GM12878 (cell line): ENCODE measurements at regions not wholly inside any gene's neighbourhood (a gene's known extent, or its start where the extent isn't known, plus 50 kb on each side); places are given as distances from the start of the nearest gene placed in this dataset.

Experiments
- ATAC-seq: fragments of 200-7000 bp; cut with Tn5 transposase; 3 replicates; pipeline ENCODE4 v1.9.1; 2020; ENCODE audit warnings: mild to moderate bottlenecking, moderate library complexity
- BruUV-seq: library from RNA; stranded (reverse); fragments of 400-500 nt; replicated peaks from 2 replicates; lab custom pipeline; 2021; lab: Mats Ljungman, UMichigan
- CTCF ChIA-PET: fragments of 300-600 bp; sonication (Branson Sonifier 250); formaldehyde crosslinking; extraction: SDS; loops from one replicate; lab custom pipeline; 2021; ENCODE audit warnings: inconsistent platforms; lab: Yijun Ruan, JAX
- POLR2A ChIA-PET: fragments of 350-600 bp; formaldehyde crosslinking; extraction: SDS; loops from one replicate; lab custom pipeline; 2021; ENCODE audit warnings: inconsistent platforms; lab: Charles Lee
- RAD21 ChIA-PET: fragments of 300-600 bp; sonication (Branson Sonifier 250); formaldehyde crosslinking; loops from one replicate; lab custom pipeline; 2023; ENCODE audit warnings: antibody characterized with exemption; ENCODE audit not compliant: unreplicated experiment; lab: Charles Lee
- SMC1A ChIA-PET: fragments of 300-600 bp; sonication (Branson Sonifier 250); formaldehyde crosslinking; loops from one replicate; lab custom pipeline; 2023; ENCODE audit not compliant: unreplicated experiment, uncharacterized antibody; lab: Charles Lee
- DNase-seq: peaks from one replicate; pipeline ENCODE4 v3.0.0-alpha.2; 2011; ENCODE audit warnings: low read depth, low spot score
- FAIRE-seq: peaks from 3 replicates; lab custom pipeline; 2011; peaks lifted over from hg19 to GRCh38; lab: Jason Lieb, UNC
- H2AFZ ChIP-seq: 2 replicates; pipeline ENCODE4 v1.6.0; 2011; ENCODE audit warnings: low read depth, low read length, control low read depth; ENCODE audit not compliant: control insufficient read depth
- H3K27ac ChIP-seq: 2 replicates; pipeline ENCODE4 v1.5.1; 2011; ENCODE audit warnings: control low read depth; ENCODE audit not compliant: control insufficient read depth, insufficient read depth
- H3K27me3 ChIP-seq, 2 experiments: replicated peaks in 1 of 2; 2 replicates each; pipeline versions ENCODE4 v1.6.0 to v1.6.1; 2011; ENCODE audit warnings: low read length in 1 of 2; ENCODE audit not compliant: control insufficient read depth in 2 of 2, insufficient read depth in 2 of 2
- H3K36me3 ChIP-seq, 2 experiments: 2 replicates each; pipeline ENCODE4 v1.5.1; 2011; ENCODE audit warnings: low read length in 1 of 2; ENCODE audit not compliant: control insufficient read depth in 2 of 2, insufficient read depth in 2 of 2
- H3K4me1 ChIP-seq: 2 replicates; pipeline ENCODE4 v1.6.1; 2011; ENCODE audit warnings: mild to moderate bottlenecking, low read length, moderate library complexity, mixed read lengths; ENCODE audit not compliant: control insufficient read depth, insufficient read depth
- H3K4me2 ChIP-seq: 2 replicates; pipeline ENCODE4 v1.6.0; 2011; ENCODE audit warnings: control low read depth; ENCODE audit not compliant: control insufficient read depth, insufficient read depth
- H3K4me3 ChIP-seq: fragments of 200-600 bp; sonication (generic); 2 replicates; pipeline ENCODE4 v1.5.1; 2016
- H3K79me2 ChIP-seq: 2 replicates; pipeline ENCODE4 v1.6.0; 2011; ENCODE audit warnings: low read length; ENCODE audit not compliant: control insufficient read depth, insufficient read depth
- H3K9ac ChIP-seq: 2 replicates; pipeline ENCODE4 v1.8.0; 2011; ENCODE audit warnings: low read length, control low read depth, mixed read lengths; ENCODE audit not compliant: control insufficient read depth, insufficient read depth
- H3K9me3 ChIP-seq: replicated peaks from 3 replicates; pipeline ENCODE4 v1.5.1; 2011; ENCODE audit warnings: mild to moderate bottlenecking, low read length; ENCODE audit not compliant: control insufficient read depth, insufficient read depth
- H4K20me1 ChIP-seq: 2 replicates; pipeline ENCODE4 v1.6.0; 2011; ENCODE audit not compliant: control insufficient read depth, insufficient read depth
- CHD2 ChIP-seq: IDR thresholded peaks from 2 replicates; pipeline ENCODE4 v1.6.1; 2011; ENCODE audit warnings: low read depth, low read length, improper control_type of control experiment, borderline replicate concordance
- CREB1 ChIP-seq: IDR thresholded peaks from 2 replicates; pipeline ENCODE4 v1.6.1; 2012; ENCODE audit warnings: low read depth, mild to moderate bottlenecking, inconsistent platforms
- EP300 ChIP-seq, 2 experiments: fragments of 150-350 bp in 1 of 2; IDR thresholded peaks; 2 replicates each; pipeline ENCODE4 v1.6.1; 2011 to 2012; ENCODE audit warnings: low read depth in 2 of 2, low read length in 2 of 2, borderline replicate concordance in 1 of 2, improper control_type of control experiment in 1 of 2, inconsistent platforms in 1 of 2; ENCODE audit not compliant: control insufficient read depth in 1 of 2
- FOS ChIP-seq: IDR thresholded peaks from 3 replicates; pipeline ENCODE4 v1.6.1; 2011; ENCODE audit warnings: borderline replicate concordance; ENCODE audit not compliant: insufficient read length; ENCODE audit errors: extremely low read depth
- IKZF1 ChIP-seq: fragments of 450-650 bp; conservative IDR thresholded peaks from 2 replicates; pipeline ENCODE4 v1.6.1; 2017; ENCODE audit warnings: antibody characterized with exemption, mild to moderate bottlenecking
- IRF5 ChIP-seq: fragments of 450-650 bp; IDR thresholded peaks from 2 replicates; pipeline ENCODE4 v1.6.1; 2017; ENCODE audit warnings: borderline replicate concordance
- MXI1 ChIP-seq: fragments of 150-350 bp; IDR thresholded peaks from 2 replicates; pipeline ENCODE4 v1.6.1; 2011; ENCODE audit warnings: low read depth, mild to moderate bottlenecking, inconsistent platforms, low read length, improper control_type of control experiment
- NR2C2 ChIP-seq: IDR thresholded peaks from 2 replicates; pipeline ENCODE4 v1.6.1; 2011; ENCODE audit warnings: borderline replicate concordance, low read depth; ENCODE audit not compliant: control insufficient read depth, insufficient read length
- PML ChIP-seq: IDR thresholded peaks from 2 replicates; pipeline ENCODE4 v1.6.1; 2012; ENCODE audit warnings: low read length, inconsistent platforms
- RELB ChIP-seq: fragments of 450-650 bp; IDR thresholded peaks from 2 replicates; pipeline ENCODE4 v1.6.1; 2017; ENCODE audit warnings: low read depth, mild to moderate bottlenecking, moderate library complexity
- SRF ChIP-seq, 2 experiments: IDR thresholded peaks; 2 replicates each; pipeline ENCODE4 v1.6.1; 2011; ENCODE audit warnings: low read depth in 2 of 2, low read length in 2 of 2, mild to moderate bottlenecking in 1 of 2, moderate library complexity in 1 of 2
- TCF12 ChIP-seq: IDR thresholded peaks from 2 replicates; pipeline ENCODE4 v1.6.1; 2011; ENCODE audit warnings: low read depth, mild to moderate bottlenecking, low read length
- ZBTB4 ChIP-seq: fragments of 450-650 bp; formaldehyde crosslinking; IDR thresholded peaks from 2 replicates; pipeline ENCODE4 v1.4.0; 2022; ENCODE audit warnings: mild to moderate bottlenecking, moderate library complexity
- WGBS: methylation state at CpG from one replicate; pipeline ENCODE4 v1.1.6; 2016; ENCODE audit warnings: low lambda C conversion rate; ENCODE audit not compliant: insufficient replicate concordance, insufficient coverage; ENCODE audit errors: missing lambda C conversion rate; 5-methylcytosine and 5-hydroxymethylcytosine counted together
- in situ Hi-C: fragments of 300-500 bp; cut with MboI; formaldehyde crosslinking; loops from 9 replicates; pipeline ENCODE4 v1.14.3; 2018; ENCODE audit warnings: mixed read lengths
- intact Hi-C: fragments of 100-400 bp; cut with micrococcal nuclease; formaldehyde crosslinking; loops from one replicate; pipeline ENCODE4 v1.14.2; 2022; ENCODE audit not compliant: unreplicated experiment

GRCh38 chr6:144894240-144894639, 609.1 kb downstream of the UTRN start:
- Histone ChIP-seq H3K9me3 (no peaks in the 10 kb centered on the region), H3K36me3 (no peaks in the 10 kb centered on the region), H3K4me2 (no peak overlapping the region), H2AFZ (no peak overlapping the region), H3K27ac (no peak overlapping the region), H3K9ac (no peak overlapping the region), H3K27me3 (peaks cover 0 to 2% of the 10 kb centered on the region in 2 experiments; a peak in 1 of 4 replicates), H3K79me2 (no peaks in the 10 kb centered on the region), H3K4me1 (no peaks in the 10 kb centered on the region)
- ChIA-PET CTCF (no interaction called here), SMC1A (interaction anchor here (0.6 kb wide), 1 partner anchor 150 kb away, joined by 3 read pairs; no protein-coding TSS in a partner anchor), RAD21 (no interaction called here)
- 34% methylated on average over 2 of the region's 2 CpGs for WGBS
- FAIRE-seq (no peak), ATAC-seq (no peak), DNase-seq (no peak)
- intact Hi-C loops (no loop called here), in situ Hi-C loops (no loop called here)
- no TSS peak for BruUV-seq
- TF ChIP-seq NR2C2 (no peak), IKZF1 (no peak), MXI1 (no peak), IRF5 (no peak), RELB (no peak), EP300 (IDR thresholded peaks at IDR 0.05; ENCODE audit: borderline replicate concordance in 1 of 2, control insufficient read depth in 1 of 2, low read depth in 2 of 2, low read length in 2 of 2) (no peak), TCF12 (no peak), SRF (IDR thresholded peaks at IDR 0.05; ENCODE audit: low read depth in 2 of 2, low read length in 2 of 2) (no peak), CHD2 (no peak), ZBTB4 (CRISPR knock-in tag) (no peak), CREB1 (no peak), FOS (no peak), PML (no peak)
- TF ChIP-seq, all 136 proteins: peak for 0
- Histone ChIP-seq H4K20me1 (no peaks in the 10 kb centered on the region), H3K4me3 (no peak overlapping the region)
- POLR2A ChIA-PET: no interaction called here
